Inflammatory macrophage (primary cell): ENCODE measurements at regions not wholly inside any gene's neighbourhood (a gene's known extent, or its start where the extent isn't known, plus 50 kb on each side); places are given as distances from the start of the nearest gene placed in this dataset.

ENCODE experiments used
- DNase-seq, 2 donors: peaks; one replicate each; pipeline ENCODE4 v3.0.0-alpha.2; 2020 to 2022

DNA sequence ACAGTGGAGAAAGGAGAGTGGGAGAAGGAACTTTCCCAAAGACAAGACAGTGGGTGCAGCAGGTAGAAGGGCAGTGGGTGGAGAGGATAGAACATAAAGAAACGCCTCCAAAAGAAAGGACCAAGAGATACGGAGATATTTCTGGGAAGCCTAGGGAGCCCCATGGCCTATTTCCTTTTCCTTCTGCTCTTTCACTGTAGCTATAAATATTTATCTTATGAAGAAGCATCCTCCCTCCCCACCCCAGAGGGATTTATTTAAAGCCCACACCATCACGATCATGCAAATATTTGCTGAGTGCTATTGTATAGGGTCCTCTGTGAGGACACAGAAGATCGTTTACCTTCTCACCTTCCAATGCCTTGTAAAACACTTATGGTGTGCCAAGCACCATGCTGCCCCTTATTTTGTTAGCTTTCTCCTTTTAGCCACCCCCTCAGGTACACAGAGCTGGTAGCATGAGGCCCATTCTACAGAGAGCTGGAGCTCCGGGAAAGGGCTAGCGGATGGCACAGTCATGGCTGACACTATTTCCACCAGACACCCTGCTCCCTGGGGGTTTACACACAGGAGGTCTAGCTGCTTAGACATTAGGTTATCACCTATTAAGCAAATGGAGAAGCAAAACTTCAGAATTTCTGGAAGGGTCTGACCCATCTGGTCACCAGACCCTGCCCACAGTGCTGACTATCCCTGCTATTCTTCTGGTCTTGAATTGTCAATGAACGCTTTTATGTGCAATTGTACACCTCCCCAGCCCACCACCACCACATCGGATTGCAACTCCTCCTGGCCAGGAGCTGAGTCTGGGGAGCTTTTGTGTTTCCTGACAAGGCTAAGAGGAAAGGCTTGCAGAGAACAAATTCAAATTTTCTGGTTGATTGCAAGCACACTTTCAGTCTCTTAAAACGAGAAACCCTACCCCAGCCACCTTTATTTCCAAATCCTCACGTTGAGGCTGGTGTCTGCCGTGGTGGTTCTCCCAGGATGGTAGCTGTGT lies 91.8 kb upstream of the KLF7 start:
- DNase-seq: no peak

DNA sequence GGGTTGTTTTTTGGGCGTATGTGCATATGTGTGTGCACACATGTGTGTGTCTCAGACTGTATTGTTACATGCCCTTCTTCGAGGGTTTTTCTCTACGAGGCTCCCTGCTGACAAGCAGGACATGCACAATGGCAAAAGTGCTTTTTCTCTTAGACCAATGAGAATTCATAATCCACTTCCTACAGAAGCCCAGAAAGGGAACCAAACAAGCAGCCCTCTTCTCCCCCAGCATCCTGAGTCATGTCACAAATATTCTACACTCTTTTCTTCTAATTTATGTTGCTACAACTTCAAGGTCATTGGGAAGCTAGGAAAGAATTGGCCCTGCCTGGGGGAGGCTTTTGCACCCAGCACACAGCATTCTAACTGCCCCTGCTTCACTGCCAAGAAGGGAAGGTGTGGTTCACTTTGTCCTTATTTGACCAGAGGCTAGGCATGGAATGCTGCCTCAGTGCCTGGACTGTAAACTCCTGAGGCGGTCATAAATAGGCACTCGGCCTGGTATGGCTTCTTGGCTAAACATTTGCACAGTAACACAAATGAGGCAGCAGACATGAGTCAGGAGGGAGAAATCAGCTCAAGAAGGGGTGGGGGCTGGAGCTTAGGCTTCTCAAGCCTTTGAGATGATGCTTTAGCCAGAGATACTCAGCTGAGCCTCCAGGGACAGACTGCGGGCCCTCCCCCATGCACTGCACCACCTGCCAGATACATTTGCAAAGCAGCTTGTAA lies 92.7 kb upstream of the KLF7 start:
- DNase-seq: peak; percentile 58 to 62

- no peak for DNase-seq
Observed at GRCh38 chr2:207260021-207260420, 94.3 kb upstream of the KLF7 start.

DNA sequence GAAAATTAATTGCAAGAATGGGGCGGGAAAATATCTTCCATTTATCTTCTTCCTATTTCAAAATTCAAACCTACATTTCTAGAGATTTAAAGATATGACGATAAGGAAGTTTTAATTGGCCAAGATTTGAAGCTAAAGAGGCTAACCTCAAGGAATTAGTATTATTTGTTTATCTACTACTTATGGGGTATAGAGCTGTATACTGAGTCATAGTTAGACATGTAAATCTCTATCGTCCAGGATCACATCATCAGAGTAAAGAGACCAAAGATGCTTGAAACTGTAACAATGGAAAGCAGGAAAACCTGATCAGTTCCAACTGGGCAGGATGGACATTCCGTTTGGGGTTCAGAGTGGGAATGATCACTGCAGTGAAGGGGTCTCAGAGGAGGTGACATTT lies 95.2 kb upstream of the KLF7 start:
- DNase-seq: no peak

DNA sequence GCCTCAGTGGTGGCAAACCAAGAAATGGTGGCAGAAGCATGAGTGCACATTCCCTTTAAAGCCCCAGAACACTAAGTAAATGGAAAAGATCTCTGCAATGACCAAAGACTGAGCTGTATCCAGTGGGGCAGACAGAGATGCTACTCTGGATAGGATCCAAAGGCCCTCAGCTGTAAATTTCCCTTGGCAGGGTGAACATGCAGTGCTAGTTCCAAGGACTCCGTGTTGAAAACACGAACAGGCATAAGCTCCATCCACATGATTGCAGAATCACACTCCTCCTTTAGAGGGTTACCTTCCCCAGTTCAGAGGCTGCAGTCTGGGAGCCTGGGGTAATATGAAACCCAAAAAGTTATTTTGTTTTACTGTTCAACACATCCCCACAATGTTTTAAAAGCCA lies 98.6 kb upstream of the KLF7 start:
- no peak for DNase-seq

DNA sequence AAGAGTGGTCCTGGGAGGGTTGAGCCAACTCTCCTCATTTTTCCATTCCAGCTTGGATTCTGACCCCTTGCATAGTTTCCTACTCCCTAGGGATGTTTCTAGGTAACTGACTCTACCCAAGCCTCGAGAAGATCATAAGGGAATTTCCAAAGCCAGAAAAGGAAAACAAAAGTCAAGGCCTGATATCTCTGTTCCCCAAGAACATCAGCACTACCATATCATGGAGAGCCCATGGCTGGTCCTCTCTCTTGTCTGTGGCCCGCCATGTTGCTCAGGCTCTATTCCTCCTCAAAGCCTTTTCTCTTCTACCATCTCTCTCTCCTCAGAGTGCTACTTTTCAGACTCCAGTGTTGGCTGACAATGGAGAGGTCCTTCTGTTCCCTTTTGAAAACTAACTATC lies 99.6 kb upstream of the KLF7 start:
- no peak for DNase-seq

- DNase-seq: peak in 1 of 2 donors; percentile 17
Observed at GRCh38 chr2:207265869-207266268, 100.1 kb upstream of the KLF7 start.

- DNase-seq: no peak
Observed at GRCh38 chr2:207266648-207267047, 100.9 kb upstream of the KLF7 start.

DNA sequence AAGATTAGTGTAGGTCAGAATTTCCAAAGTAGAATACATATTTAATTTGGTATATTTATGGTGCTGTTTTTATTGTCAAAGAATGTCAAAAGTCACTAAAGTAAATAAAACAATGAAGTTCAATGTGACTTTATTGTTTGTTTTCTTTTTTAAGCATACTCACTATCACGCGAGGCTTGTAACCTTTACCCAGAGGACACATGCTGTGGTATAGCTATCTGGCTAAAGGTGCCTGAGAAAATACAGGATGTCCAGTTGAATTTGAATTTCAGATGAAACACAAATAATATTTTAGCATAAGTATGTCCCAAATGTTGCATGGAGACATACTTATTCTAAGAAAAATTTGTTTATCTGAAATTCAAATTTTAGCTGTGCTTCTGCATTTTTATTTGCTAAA lies 103.3 kb upstream of the KLF7 start:
- DNase-seq: no peak

GRCh38 chr2:207274530-207275189 lies 108.9 kb upstream of the KLF7 start:
- peak; percentile 36 to 45 for DNase-seq

GRCh38 chr2:207275779-207276178 lies 110.0 kb upstream of the KLF7 start:
- DNase-seq: no peak

GRCh38 chr2:207276248-207276647 lies 110.5 kb upstream of the KLF7 start:
- DNase-seq: no peak

DNA sequence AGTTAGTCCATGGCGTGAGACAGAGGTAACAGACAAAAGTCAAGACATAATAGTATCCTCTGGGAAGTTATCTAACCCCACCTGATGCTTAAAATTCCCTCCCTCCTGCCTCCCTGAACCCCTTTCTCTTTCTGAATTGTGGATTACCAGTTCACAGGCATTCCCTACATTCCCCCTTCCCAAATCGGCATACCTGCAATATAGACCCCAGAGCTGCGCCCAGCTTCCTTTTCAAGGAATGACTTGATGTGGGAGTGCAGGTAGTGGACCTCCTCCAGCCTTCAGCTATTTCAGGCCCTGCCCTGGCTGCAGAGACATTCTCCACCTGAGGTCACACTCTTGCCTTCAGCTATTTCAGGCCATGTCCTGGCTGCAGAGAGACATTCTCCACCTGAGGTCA lies 111.1 kb upstream of the KLF7 start:
- no peak for DNase-seq

DNA sequence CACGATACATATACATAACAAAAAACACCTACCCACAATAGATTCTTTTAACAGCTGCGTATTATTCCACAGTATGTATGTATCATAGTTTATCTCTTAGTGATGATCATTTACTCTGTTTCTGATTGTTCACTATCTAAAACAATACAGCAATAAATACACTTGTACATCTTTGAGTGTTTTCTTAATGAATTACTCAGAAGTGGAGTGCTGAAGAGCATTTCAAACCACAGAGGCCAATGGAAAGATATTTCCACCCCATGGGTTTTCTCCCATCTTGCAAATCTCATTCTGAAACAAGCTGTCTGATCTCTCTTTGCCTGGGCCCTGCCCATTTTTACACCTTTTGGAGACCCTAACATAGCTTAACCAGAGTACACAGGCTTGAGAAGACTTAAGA lies 113.8 kb upstream of the KLF7 start:
- no peak for DNase-seq

GRCh38 chr2:207281436-207281835 lies 115.7 kb upstream of the KLF7 start:
- DNase-seq: peak; percentile 47 to 52

DNA sequence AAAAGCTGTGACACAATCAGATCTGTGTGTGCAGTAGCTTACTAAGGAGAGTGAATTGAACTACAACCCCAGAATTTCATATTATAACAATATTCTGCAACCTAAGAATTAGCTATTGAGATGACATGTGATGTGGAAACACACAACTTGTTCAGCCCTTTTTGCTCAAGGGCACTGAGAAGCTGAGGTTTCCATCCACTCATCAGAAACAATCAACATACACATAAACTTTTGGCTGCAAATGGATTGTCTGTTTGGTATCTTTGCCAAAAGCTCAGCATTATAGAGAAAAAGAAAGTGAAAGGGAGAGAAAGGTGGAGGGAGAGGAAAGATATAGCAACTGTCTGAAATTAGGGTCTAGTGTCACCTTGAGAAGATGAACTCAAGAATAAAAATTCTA lies 117.2 kb upstream of the KLF7 start:
- peak; percentile 21 for DNase-seq

GRCh38 chr2:207283356-207283755 lies 117.6 kb upstream of the KLF7 start:
- DNase-seq: peak; percentile 91 to 92

DNA sequence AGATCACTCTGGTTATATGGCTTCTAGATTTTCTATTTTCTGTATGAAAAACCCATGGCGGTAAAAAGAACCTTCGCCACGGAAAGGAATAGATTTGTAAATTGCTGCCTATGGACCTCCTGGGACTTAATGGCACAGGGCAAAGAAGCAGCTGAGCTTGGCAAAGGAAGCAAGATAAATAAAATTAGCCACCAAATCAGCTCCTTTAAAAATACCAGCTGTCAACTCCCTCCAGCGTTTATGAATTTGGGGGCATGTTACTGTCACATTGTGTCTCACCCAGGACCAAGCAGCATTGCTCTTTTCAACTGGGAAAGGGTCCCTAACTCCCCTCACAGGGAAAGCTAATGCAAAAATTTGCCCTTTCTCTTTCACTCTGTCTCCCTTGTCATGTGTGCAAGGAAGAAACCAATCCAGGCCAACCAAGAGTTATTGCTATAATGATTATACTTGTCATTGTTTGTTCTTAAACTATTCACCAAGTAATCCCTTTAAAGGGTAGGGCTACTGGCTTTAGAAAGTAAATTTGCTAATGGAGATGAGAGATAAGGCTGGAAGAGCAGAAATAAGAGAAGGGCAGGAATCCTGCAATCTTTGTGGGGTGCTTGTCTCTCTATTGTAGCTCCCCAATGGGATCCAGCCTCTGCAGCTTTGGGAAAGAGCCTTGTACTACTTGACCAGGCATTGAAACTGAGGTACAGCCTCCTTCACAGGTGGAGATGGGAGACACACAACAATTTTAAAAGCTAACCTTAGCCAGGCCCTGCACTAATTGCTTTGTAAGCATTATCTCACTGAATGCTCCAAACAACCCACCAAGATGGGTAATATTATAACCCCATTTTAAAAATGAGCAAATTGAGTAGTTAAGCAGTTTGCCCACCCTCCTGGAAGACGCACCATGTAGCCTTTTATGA lies 119.1 kb upstream of the KLF7 start:
- DNase-seq: no peak

GRCh38 chr2:207285473-207285815 lies 119.7 kb upstream of the KLF7 start:
- no peak for DNase-seq

GRCh38 chr2:207286106-207286505 lies 120.4 kb upstream of the KLF7 start:
- DNase-seq: no peak

GRCh38 chr2:207288628-207289027 lies 122.9 kb upstream of the KLF7 start:
- DNase-seq: no peak

GRCh38 chr2:207289295-207290018 lies 123.7 kb upstream of the KLF7 start:
- no peak for DNase-seq
